Peyer's patch (tissue), 4 donors: ENCODE measurements at regions not wholly inside any gene's neighbourhood (a gene's known extent, or its start where the extent isn't known, plus 50 kb on each side); places are given as distances from the start of the nearest gene placed in this dataset.

ENCODE experiments used
- POLR2A ChIP-seq, 2 donors: fragments of 450-650 bp; IDR thresholded peaks; one replicate each; pipeline ENCODE4 v1.5.1; 2017; ENCODE audit warnings: antibody characterized with exemption in 2 of 2, mild to moderate bottlenecking in 2 of 2, moderate library complexity in 2 of 2
- TF ChIP-seq, protein P1 (sequence below), 6 experiments: fragments of 450-650 bp in 4 of 6; fragments of 200-600 bp in 2 of 6; sonication (generic) in 1 of 6; IDR thresholded peaks; one replicate each; pipeline ENCODE4 v1.5.1; 2017 to 2019; ENCODE audit warnings: antibody characterized with exemption in 6 of 6, mild to moderate bottlenecking in 3 of 6, moderate library complexity in 1 of 6

- TF ChIP-seq, protein P1, sequence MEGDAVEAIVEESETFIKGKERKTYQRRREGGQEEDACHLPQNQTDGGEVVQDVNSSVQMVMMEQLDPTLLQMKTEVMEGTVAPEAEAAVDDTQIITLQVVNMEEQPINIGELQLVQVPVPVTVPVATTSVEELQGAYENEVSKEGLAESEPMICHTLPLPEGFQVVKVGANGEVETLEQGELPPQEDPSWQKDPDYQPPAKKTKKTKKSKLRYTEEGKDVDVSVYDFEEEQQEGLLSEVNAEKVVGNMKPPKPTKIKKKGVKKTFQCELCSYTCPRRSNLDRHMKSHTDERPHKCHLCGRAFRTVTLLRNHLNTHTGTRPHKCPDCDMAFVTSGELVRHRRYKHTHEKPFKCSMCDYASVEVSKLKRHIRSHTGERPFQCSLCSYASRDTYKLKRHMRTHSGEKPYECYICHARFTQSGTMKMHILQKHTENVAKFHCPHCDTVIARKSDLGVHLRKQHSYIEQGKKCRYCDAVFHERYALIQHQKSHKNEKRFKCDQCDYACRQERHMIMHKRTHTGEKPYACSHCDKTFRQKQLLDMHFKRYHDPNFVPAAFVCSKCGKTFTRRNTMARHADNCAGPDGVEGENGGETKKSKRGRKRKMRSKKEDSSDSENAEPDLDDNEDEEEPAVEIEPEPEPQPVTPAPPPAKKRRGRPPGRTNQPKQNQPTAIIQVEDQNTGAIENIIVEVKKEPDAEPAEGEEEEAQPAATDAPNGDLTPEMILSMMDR (IDR thresholded peaks at IDR 0.05): no peak
- no peak for TF ChIP-seq POLR2A (IDR thresholded peaks at IDR 0.05)
Observed at GRCh38 chr9:80560976-80561375, 989.2 kb downstream of the TLE4 start.
